ENCODE measurements at regions not wholly inside any gene's neighbourhood (a gene's known extent, or its start where the extent isn't known, plus 50 kb on each side); places are given as distances from the start of the nearest gene placed in this dataset.
A peak's percentile ranks its signal among the peaks of the same experiment; 100 is the strongest.

GRCh38 chr3:8825153-8825825, 55.9 kb upstream of the OXTR start:
- Histone ChIP-seq H3K4me3 (no peak overlapping the region), H3K4me1 (ENCODE audit: low read depth) (no peaks in the 10 kb centered on the region), H3K27ac (no peak overlapping the region), H3K27me3 (no peaks in the 10 kb centered on the region), H3K36me3 (no peaks in the 10 kb centered on the region), H3K9me3 (ENCODE audit: low read depth) (no peaks in the 10 kb centered on the region)
- TF ChIP-seq CTCF (IDR thresholded peaks at IDR 0.05; ENCODE audit: low read depth, low read length), result no peak
- DNase-seq (ENCODE audit: low read depth in 1 of 2, low spot score in 1 of 2), result no peak

GRCh38 chr3:8824238-8824637, 54.8 kb upstream of the OXTR start:
- Histone ChIP-seq H3K9me3 (ENCODE audit: low read depth) (no peaks in the 10 kb centered on the region), H3K4me3 (no peak overlapping the region), H3K4me1 (ENCODE audit: low read depth) (no peaks in the 10 kb centered on the region), H3K36me3 (no peaks in the 10 kb centered on the region), H3K27ac (no peak overlapping the region), H3K27me3 (no peaks in the 10 kb centered on the region)
- no peak for DNase-seq (ENCODE audit: low read depth in 1 of 2, low spot score in 1 of 2)
- TF ChIP-seq CTCF (IDR thresholded peaks at IDR 0.05; ENCODE audit: low read depth, low read length), result no peak

- TF ChIP-seq CTCF (IDR thresholded peaks at IDR 0.05; ENCODE audit: low read depth, low read length), result no peak
- no peaks in the 10 kb centered on the region for H3K9me3 ChIP-seq (ENCODE audit: low read depth)
- no peak overlapping the region for H3K4me3 ChIP-seq
- H3K36me3 ChIP-seq, result no peaks in the 10 kb centered on the region
- no peaks in the 10 kb centered on the region for H3K4me1 ChIP-seq (ENCODE audit: low read depth)
- H3K27ac ChIP-seq, result no peak overlapping the region
- H3K27me3 ChIP-seq, result no peaks in the 10 kb centered on the region
- peak in 1 of 2 donors; percentile 81 for DNase-seq (ENCODE audit: low read depth in 1 of 2, low spot score in 1 of 2)
These were observed 52.7 kb upstream of the OXTR start for GRCh38 chr3:8822141-8822540.
